ENCODE measurements at regions not wholly inside any gene's neighbourhood (a gene's known extent, or its start where the extent isn't known, plus 50 kb on each side); places are given as distances from the start of the nearest gene placed in this dataset.
A peak's percentile ranks its signal among the peaks of the same experiment; 100 is the strongest.

GRCh38 chr4:156493858-156494257 is 477.7 kb downstream of the PDGFC start:
- DNase-seq = no peak

- no peak for DNase-seq
Measured at GRCh38 chr4:156487107-156487506, 484.5 kb downstream of the PDGFC start.

- DNase-seq = no peak
Measured at GRCh38 chr4:156481845-156482244, 489.8 kb downstream of the PDGFC start.

- DNase-seq = no peak
Measured at GRCh38 chr4:156477636-156478035, 494.0 kb downstream of the PDGFC start.

GRCh38 chr4:156476359-156476758 is 495.2 kb downstream of the PDGFC start:
- DNase-seq = no peak

GRCh38 chr4:156475322-156475721 is 496.3 kb downstream of the PDGFC start:
- peak; percentile 20 for DNase-seq

GRCh38 chr4:156473151-156473550 is 498.4 kb downstream of the PDGFC start:
- DNase-seq = no peak

GRCh38 chr4:156472624-156473023 is 499.0 kb downstream of the PDGFC start:
- DNase-seq = no peak

GRCh38 chr4:156459584-156459983 is 505.9 kb upstream of the CTSO start:
- DNase-seq = no peak

GRCh38 chr4:156456830-156457229 is 503.2 kb upstream of the CTSO start:
- DNase-seq = no peak

GRCh38 chr4:156443488-156443887 is 489.8 kb upstream of the CTSO start:
- DNase-seq = no peak

- no peak for DNase-seq
Measured at GRCh38 chr4:156442912-156443311, 489.2 kb upstream of the CTSO start.

- no peak for DNase-seq
Measured at GRCh38 chr4:156439576-156440200, 486.0 kb upstream of the CTSO start.

GRCh38 chr4:156437666-156438065 is 484.0 kb upstream of the CTSO start:
- DNase-seq = no peak

GRCh38 chr4:156422576-156422975 is 468.9 kb upstream of the CTSO start:
- no peak for DNase-seq

GRCh38 chr4:156420623-156421022 is 467.0 kb upstream of the CTSO start:
- DNase-seq = no peak

- DNase-seq = no peak
Measured at GRCh38 chr4:156419080-156419685, 465.5 kb upstream of the CTSO start.

- DNase-seq = no peak
Measured at GRCh38 chr4:156414406-156414805, 460.7 kb upstream of the CTSO start.

- no peak for DNase-seq
Measured at GRCh38 chr4:156413239-156414135, 459.8 kb upstream of the CTSO start.

GRCh38 chr4:156411531-156411930 is 457.9 kb upstream of the CTSO start:
- DNase-seq = no peak

- DNase-seq = no peak
Measured at GRCh38 chr4:156408749-156409148, 455.1 kb upstream of the CTSO start.

GRCh38 chr4:156401371-156401770 is 447.7 kb upstream of the CTSO start:
- no peak for DNase-seq

GRCh38 chr4:156396534-156396933 is 442.9 kb upstream of the CTSO start:
- DNase-seq = no peak

GRCh38 chr4:156391325-156391653 is 437.6 kb upstream of the CTSO start:
- DNase-seq = no peak
